ENCODE measurements at regions not wholly inside any gene's neighbourhood (a gene's known extent, or its start where the extent isn't known, plus 50 kb on each side); places are given as distances from the start of the nearest gene placed in this dataset.
"Not testable (repeated sequence)": the region's sequence is repeated elsewhere in the genome, so short reads cannot be mapped to it uniquely, and the experiment has no call there.

DNA sequence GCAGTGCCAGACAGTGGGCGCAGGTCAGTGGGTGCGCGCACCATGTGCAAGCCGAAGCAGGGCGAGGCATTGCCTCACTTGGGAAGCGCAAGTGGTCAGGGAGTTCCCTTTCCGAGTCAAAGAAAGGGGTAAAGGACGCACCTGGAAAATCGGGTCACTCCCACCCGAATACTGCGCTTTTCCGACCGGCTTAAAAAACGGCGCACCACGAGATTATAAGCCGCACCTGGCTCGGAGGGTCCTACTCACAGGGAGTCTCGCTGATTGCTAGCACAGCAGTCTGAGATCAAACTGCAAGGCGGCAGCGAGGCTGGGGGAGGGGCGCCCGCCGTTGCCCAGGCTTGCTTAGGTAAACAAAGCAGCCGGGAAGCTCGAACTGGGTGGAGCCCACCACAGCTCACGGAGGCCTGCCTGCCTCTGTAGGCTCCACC lies 77.9 kb downstream of the NR4A2 start:
- H3K27ac Mint-ChIP-seq; H3K27me3 Mint-ChIP-seq (ENCODE audit: low read depth); H3K36me3 Mint-ChIP-seq (ENCODE audit: low read depth); DNase-seq; intact Hi-C loops (cut with micrococcal nuclease); CTCF ChIA-PET; H3K4me1 Mint-ChIP-seq (ENCODE audit: low read depth); H3K9me3 Mint-ChIP-seq: not testable (repeated sequence)
- peak overlapping the region; percentile 32 for H3K4me3 Mint-ChIP-seq

DNA sequence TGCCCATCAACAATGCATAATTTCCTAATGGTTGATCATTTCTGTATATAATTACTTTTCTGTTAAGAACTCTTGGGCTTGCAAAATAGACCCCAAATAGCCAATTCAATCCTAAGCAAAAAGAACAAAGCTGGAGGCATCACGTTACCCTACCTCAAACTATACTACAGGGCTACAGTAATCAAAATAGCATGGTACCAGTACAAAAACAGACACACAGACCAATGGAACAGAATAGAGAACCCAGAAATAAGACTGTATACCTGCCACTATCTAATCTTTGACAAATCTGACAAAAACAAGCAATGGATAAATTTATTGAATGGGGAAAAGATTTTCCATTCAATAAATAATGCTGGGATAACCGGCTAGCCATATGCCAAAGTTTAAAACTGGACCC lies 78.8 kb downstream of the NR4A2 start:
- CTCF ChIA-PET: no interaction called here
- Mint-ChIP-seq H3K4me3 (no peak overlapping the region), H3K4me1 (ENCODE audit: low read depth) (no peaks in the 10 kb centered on the region), H3K27ac (no peak overlapping the region), H3K9me3 (no peaks in the 10 kb centered on the region), H3K27me3 (ENCODE audit: low read depth) (peaks cover 2% of the 10 kb centered on the region), H3K36me3 (ENCODE audit: low read depth) (no peaks in the 10 kb centered on the region)
- intact Hi-C loops (cut with micrococcal nuclease): no loop called here
- DNase-seq: no peak

DNA sequence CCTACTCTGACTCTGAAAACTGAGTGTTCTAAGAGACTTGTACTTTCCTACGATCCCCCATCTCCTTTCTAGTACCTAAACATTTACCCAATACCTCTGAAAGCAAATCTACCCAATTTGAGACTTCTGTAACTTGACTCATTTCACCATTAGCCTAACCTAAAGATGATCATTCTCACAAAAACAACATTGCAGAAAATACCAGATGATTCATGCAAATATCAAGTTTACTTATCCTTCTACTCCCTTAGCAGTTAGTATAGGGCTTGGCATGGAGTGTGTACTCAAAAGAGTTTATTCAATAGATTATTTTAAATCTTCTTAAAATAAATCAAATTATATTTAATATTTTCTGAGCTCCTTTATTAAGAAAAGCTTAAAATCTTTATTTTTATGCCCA lies 89.6 kb downstream of the NR4A2 start:
- Mint-ChIP-seq H3K36me3 (ENCODE audit: low read depth) (no peaks in the 10 kb centered on the region), H3K9me3 (no peaks in the 10 kb centered on the region), H3K4me1 (ENCODE audit: low read depth) (no peaks in the 10 kb centered on the region), H3K4me3 (no peak overlapping the region), H3K27me3 (ENCODE audit: low read depth) (peaks cover 6% of the 10 kb centered on the region), H3K27ac (no peak overlapping the region)
- CTCF ChIA-PET: no interaction called here
- intact Hi-C loops (cut with micrococcal nuclease): no loop called here
- DNase-seq: no peak

DNA sequence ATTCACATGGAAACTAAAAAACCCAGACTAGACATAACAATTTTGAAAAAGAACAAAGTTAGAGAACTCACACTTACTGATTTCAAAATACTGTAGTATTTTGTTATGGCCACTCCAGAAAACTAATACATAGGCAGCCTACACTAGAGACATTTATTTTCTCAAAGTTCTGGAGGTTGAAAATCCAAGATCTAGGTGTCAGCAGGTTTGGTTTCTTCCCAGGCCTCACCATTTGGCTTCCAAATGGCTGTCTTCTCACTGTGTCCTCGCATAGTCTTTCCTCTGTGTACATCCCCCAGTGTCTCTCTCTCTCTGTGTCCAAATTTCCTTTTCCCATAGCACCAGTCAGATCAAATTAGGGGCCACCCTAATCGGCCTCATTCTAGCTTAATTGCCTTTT lies 95.0 kb downstream of the NR4A2 start:
- H3K4me3 Mint-ChIP-seq: no peak overlapping the region

DNA sequence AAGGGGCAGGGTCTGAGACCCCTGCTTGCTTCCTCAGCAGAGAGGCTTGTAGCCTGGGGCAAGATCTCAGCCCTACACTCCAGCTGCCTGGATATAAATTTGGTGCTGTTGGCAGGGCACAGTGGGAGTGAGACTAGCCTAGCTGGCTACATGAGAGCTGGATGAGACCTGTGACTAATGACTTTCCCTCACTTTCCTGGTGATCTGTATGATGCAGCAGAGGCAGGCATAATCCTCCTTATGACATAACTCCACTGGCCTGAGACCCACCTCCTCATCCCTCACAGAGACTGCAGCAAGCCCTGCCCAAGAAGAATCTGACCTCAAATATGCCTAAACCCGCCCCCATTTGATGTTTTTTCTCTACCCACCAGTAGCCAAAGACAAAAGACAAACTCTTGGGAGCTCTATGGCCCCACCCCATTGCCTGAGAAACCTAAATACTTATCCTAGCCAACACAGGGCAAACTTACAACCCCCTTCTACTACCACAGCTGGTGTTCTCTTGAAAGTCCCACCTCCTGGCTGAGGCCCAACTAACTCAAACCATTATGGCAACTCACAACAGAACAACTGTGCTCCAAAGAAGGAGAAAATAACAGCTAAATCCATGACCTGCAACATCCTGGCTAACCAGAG lies 102.7 kb downstream of the NR4A2 start:
- H3K4me3 Mint-ChIP-seq: no peak overlapping the region
- intact Hi-C loops (cut with micrococcal nuclease): no loop called here
- H3K4me1 Mint-ChIP-seq (ENCODE audit: low read depth): no peaks in the 10 kb centered on the region
- H3K36me3 Mint-ChIP-seq (ENCODE audit: low read depth): no peaks in the 10 kb centered on the region
- no peak overlapping the region for H3K27ac Mint-ChIP-seq
- CTCF ChIA-PET: no interaction called here
- H3K9me3 Mint-ChIP-seq: peaks cover 7% of the 10 kb centered on the region
- DNase-seq: no peak
- peaks cover 4% of the 10 kb centered on the region for H3K27me3 Mint-ChIP-seq (ENCODE audit: low read depth)

More for the DNA sequence above, 95.0 kb downstream of the NR4A2 start:
- H3K36me3 Mint-ChIP-seq (ENCODE audit: low read depth): no peaks in the 10 kb centered on the region
- no peak overlapping the region for H3K27ac Mint-ChIP-seq
- H3K4me1 Mint-ChIP-seq (ENCODE audit: low read depth): no peaks in the 10 kb centered on the region
- no peak for DNase-seq
- intact Hi-C loops (cut with micrococcal nuclease): no loop called here
- no peaks in the 10 kb centered on the region for H3K9me3 Mint-ChIP-seq
- CTCF ChIA-PET: no interaction called here
- peaks cover under 1% of the 10 kb centered on the region for H3K27me3 Mint-ChIP-seq (ENCODE audit: low read depth)

DNA sequence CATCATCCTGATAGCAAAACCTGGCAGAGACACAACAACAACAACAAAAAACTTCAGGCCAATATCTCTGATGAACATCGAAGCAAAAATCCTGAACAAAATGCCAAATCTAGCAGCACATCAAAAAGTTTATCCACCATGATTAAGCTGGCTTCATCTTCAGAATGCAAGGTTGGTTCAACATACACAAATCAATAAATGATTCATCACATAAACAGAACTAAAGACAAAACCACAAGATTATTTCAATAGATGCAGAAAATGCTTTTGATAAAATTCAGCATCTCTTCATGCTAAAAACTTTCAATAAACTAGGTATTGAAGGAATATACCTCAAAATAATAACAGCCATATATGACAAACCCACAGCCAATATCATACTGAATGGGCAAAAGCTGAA lies 109.2 kb downstream of the NR4A2 start:
- intact Hi-C loops (cut with micrococcal nuclease); H3K4me3 Mint-ChIP-seq; H3K27ac Mint-ChIP-seq; H3K4me1 Mint-ChIP-seq (ENCODE audit: low read depth); H3K36me3 Mint-ChIP-seq (ENCODE audit: low read depth); CTCF ChIA-PET; DNase-seq: not testable (repeated sequence)
- peaks cover 16% of the 10 kb centered on the region for H3K27me3 Mint-ChIP-seq (ENCODE audit: low read depth)
- H3K9me3 Mint-ChIP-seq: peaks cover 26% of the 10 kb centered on the region

DNA sequence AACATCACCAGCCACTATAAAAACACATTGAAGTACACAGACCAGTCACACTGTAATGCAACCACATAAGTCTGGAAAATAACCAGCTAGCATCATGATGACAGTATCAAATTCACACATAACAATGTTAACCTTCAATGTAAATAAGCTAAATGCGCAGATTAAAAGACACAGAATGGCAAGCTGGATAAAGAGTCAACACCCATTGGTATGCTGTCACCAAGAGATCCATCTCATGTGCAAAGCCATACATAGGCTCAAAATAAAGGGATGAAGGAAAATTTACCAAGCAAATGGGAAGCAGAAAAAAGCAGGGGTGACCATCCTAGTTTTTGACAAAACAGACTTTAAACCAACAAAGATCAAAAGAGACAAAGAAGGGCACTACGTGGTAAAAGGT lies 110.8 kb downstream of the NR4A2 start:
- peaks cover 5% of the 10 kb centered on the region for H3K36me3 Mint-ChIP-seq (ENCODE audit: low read depth)
- peaks cover 18% of the 10 kb centered on the region for H3K27me3 Mint-ChIP-seq (ENCODE audit: low read depth)
- peaks cover 26% of the 10 kb centered on the region for H3K9me3 Mint-ChIP-seq
- no peak overlapping the region for H3K4me3 Mint-ChIP-seq
- no peak for DNase-seq
- no peak overlapping the region for H3K27ac Mint-ChIP-seq
- CTCF ChIA-PET: no interaction called here
- no peaks in the 10 kb centered on the region for H3K4me1 Mint-ChIP-seq (ENCODE audit: low read depth)
- intact Hi-C loops (cut with micrococcal nuclease): no loop called here

DNA sequence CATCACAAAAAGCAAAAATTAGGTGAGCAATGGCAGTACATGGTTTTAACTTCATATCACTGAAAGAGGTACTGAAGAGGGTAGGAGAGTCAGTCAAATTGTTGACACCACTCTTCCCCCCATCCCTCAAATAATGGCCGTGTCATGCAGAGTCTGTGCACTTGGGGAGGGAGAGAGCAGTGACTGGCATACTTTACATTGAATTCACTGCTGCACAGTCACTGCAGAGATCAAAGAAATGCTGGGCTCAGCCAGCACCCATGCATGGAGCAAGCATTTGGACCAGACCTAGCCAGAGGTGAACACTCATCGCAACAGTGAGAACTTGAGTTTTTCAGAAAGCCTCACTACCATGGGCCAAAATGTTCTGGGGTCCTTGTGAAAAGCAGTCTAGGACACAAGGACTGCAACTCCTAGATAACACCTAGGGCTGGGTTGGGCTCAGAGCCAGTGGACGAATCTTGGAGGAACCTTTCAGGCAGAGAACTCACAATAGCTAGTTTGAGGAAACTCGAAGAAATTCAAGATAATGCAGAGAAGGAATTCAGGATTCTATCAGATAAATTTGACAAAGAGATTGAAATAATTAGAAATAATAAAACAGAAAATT lies 112.9 kb downstream of the NR4A2 start:
- peaks cover 5% of the 10 kb centered on the region for H3K36me3 Mint-ChIP-seq (ENCODE audit: low read depth)
- CTCF ChIA-PET: no interaction called here
- intact Hi-C loops (cut with micrococcal nuclease): no loop called here
- H3K27ac Mint-ChIP-seq: no peak overlapping the region
- H3K4me1 Mint-ChIP-seq (ENCODE audit: low read depth): no peaks in the 10 kb centered on the region
- peaks cover 29% of the 10 kb centered on the region for H3K27me3 Mint-ChIP-seq (ENCODE audit: low read depth)
- no peak for DNase-seq
- no peak overlapping the region for H3K4me3 Mint-ChIP-seq
- peaks cover 26% of the 10 kb centered on the region for H3K9me3 Mint-ChIP-seq

DNA sequence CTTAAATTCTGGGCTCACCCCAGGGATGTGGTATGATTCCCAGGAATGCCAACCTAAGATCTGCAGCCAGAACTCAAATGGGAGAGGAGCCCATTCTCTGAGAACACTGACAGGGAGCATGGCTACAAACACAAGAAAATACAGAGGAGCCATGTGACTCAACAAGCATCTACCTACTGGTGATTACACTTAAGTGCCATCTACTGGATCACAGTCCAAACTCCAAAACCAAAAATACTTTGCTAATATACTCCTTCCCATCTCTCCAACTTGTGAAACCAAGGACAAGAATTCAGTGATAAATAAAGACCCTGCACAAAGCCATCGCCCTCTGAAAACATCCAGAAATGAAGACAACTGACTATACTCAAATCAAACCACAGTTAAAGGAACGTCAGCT lies 116.9 kb downstream of the NR4A2 start:
- CTCF ChIA-PET: no interaction called here
- Mint-ChIP-seq H3K4me1 (ENCODE audit: low read depth) (no peaks in the 10 kb centered on the region), H3K4me3 (no peak overlapping the region), H3K27me3 (ENCODE audit: low read depth) (peaks cover 34% of the 10 kb centered on the region), H3K36me3 (ENCODE audit: low read depth) (no peaks in the 10 kb centered on the region), H3K27ac (no peak overlapping the region), H3K9me3 (peaks cover 3% of the 10 kb centered on the region)
- no peak for DNase-seq
- intact Hi-C loops (cut with micrococcal nuclease): no loop called here

DNA sequence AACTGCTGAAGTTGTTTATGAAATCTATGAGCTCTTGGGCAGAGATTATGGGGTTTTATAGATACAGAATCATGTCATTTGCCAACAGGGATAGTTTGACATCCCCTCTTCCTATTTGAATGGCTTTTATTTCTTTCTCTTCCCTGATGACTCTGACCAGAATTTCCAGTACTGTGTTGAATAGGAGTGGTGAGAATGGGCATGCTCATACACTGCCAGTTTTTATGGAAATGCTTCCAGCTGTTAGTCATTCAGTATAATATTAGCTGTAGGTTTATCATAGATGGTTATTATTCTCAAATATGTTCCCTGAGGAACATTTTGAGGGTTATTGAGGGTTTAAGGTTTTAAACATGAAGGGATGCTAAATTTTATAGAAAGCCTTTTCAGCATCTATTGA lies 121.2 kb downstream of the NR4A2 start:
- Mint-ChIP-seq H3K36me3 (ENCODE audit: low read depth) (no peaks in the 10 kb centered on the region), H3K9me3 (no peaks in the 10 kb centered on the region), H3K4me3 (no peak overlapping the region), H3K27me3 (ENCODE audit: low read depth) (peaks cover 29% of the 10 kb centered on the region), H3K4me1 (ENCODE audit: low read depth) (no peaks in the 10 kb centered on the region), H3K27ac (no peak overlapping the region)
- no peak for DNase-seq
- intact Hi-C loops (cut with micrococcal nuclease): no loop called here
- CTCF ChIA-PET: no interaction called here

DNA sequence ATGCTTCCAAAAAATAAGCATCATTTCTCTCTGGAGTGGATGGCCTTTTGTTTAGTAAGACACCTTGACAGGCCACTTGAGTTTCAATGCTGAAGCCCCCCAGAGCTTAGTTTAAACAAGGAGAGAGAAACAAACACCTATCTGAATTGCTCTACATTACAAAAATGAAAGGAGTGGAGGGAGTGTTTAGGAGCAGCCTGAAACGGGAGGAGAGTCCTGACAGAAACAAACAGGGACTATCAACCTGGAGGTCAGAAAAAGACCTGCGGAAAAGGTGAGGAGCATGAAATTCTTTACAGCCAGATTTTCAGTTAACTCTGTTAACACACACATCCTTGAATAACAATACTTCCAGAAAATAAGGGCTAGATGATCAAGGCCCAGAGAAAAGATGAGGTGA lies 126.2 kb downstream of the NR4A2 start:
- no peak for DNase-seq
- Mint-ChIP-seq H3K27ac (no peak overlapping the region), H3K9me3 (no peaks in the 10 kb centered on the region), H3K4me1 (ENCODE audit: low read depth) (no peaks in the 10 kb centered on the region), H3K36me3 (ENCODE audit: low read depth) (no peaks in the 10 kb centered on the region), H3K4me3 (no peak overlapping the region), H3K27me3 (ENCODE audit: low read depth) (peaks cover 8% of the 10 kb centered on the region)
- CTCF ChIA-PET: no interaction called here
- intact Hi-C loops (cut with micrococcal nuclease): no loop called here

DNA sequence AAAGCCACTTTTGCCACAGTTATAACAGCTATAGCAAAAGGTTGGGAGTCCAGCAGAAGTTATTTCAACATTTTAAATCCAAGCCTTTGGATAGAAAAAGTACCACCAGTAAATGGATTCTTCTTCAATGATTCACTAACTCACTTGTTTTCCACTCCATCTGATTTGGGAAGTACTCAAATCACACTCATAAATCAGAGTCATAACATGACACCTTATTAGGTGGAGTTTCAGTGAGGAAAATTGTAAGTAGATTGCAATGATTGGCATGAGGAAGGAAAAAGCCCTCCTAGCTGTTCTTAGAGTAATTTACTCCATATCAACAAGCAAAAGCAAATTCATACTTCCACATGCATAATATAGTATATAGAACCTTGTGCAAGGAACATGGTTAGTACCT lies 132.9 kb downstream of the NR4A2 start:
- CTCF ChIA-PET: no interaction called here
- Mint-ChIP-seq H3K36me3 (ENCODE audit: low read depth) (no peaks in the 10 kb centered on the region), H3K27me3 (ENCODE audit: low read depth) (peaks cover 14% of the 10 kb centered on the region), H3K27ac (no peak overlapping the region), H3K4me3 (no peak overlapping the region), H3K9me3 (no peaks in the 10 kb centered on the region), H3K4me1 (ENCODE audit: low read depth) (no peaks in the 10 kb centered on the region)
- intact Hi-C loops (cut with micrococcal nuclease): no loop called here
- DNase-seq: no peak

DNA sequence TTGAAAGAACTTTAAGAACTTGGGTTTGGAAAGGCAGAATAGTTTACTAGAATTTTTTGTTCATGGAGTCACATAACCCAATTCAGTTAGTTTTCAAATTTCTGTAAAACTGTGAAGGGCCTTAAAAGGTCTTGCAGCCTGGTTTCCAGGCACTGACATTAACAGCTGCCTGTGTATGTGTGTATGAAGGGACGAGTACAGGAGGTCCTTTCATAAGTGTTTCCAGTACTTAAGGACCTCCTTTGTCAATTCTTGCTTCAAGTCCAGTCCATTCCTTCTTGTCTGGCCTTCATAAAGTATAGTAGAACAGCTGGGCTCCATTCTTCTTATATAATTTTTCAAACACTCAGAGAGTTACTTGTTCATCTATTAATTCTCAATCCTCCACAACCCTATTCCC lies 136.5 kb downstream of the NR4A2 start:
- no peaks in the 10 kb centered on the region for H3K4me1 Mint-ChIP-seq (ENCODE audit: low read depth)
- H3K27ac Mint-ChIP-seq: no peak overlapping the region
- H3K36me3 Mint-ChIP-seq (ENCODE audit: low read depth): no peaks in the 10 kb centered on the region
- H3K27me3 Mint-ChIP-seq (ENCODE audit: low read depth): peaks cover 3% of the 10 kb centered on the region
- CTCF ChIA-PET: no interaction called here
- intact Hi-C loops (cut with micrococcal nuclease): no loop called here
- H3K4me3 Mint-ChIP-seq: no peak overlapping the region
- H3K9me3 Mint-ChIP-seq: no peaks in the 10 kb centered on the region
- DNase-seq: no peak
